ENCODE measurements at regions not wholly inside any gene's neighbourhood (a gene's known extent, or its start where the extent isn't known, plus 50 kb on each side); places are given as distances from the start of the nearest gene placed in this dataset.

GRCh38 chr3:117407317-117407716, 697.7 kb downstream of the TUSC7 start:
- no peak for TF ChIP-seq CTCF (IDR thresholded peaks at IDR 0.05)
- no peak for TF ChIP-seq POLR2A (IDR thresholded peaks at IDR 0.05)

Data from prostate gland (tissue), 2 donors.